ENCODE measurements at regions not wholly inside any gene's neighbourhood (a gene's known extent, or its start where the extent isn't known, plus 50 kb on each side); places are given as distances from the start of the nearest gene placed in this dataset.

DNA sequence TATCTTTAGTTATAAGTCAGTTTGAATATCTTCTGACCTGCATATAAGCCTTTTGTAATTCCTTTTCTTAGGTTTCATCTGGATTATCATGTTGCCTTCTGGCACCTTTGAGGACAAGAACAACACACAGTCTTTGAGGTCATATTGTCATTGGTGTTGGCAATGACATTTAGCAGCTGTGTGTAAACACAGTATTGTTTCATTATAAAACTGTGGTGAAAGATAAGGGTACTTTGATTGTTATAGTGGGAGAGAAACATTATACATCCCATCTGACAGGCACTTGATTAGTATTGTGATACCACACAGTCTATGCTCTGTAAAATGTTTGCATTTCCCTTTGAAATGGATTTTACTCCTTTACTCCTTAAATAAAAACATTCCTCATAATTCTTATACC, 313.5 kb downstream of the RPRM start:
- intact Hi-C loops (cut with DNase I; ENCODE audit: low total_unique reads), result no loop called here
- no peak for TF ChIP-seq CTCF (IDR thresholded peaks at IDR 0.05)
- DNase-seq, result no peak
- Histone ChIP-seq H3K4me1 (no peaks in the 10 kb centered on the region), H3K27ac (no peak overlapping the region), H3K4me3 (no peak overlapping the region), H3K9me3 (no peaks in the 10 kb centered on the region), H3K36me3 (no peaks in the 10 kb centered on the region), H3K27me3 (no peaks in the 10 kb centered on the region)

GRCh38 chr2:153163055-153163454, 315.5 kb downstream of the RPRM start:
- TF ChIP-seq CTCF (IDR thresholded peaks at IDR 0.05), result no peak
- intact Hi-C loops (cut with DNase I; ENCODE audit: low total_unique reads), result no loop called here
- no peak for DNase-seq

DNA sequence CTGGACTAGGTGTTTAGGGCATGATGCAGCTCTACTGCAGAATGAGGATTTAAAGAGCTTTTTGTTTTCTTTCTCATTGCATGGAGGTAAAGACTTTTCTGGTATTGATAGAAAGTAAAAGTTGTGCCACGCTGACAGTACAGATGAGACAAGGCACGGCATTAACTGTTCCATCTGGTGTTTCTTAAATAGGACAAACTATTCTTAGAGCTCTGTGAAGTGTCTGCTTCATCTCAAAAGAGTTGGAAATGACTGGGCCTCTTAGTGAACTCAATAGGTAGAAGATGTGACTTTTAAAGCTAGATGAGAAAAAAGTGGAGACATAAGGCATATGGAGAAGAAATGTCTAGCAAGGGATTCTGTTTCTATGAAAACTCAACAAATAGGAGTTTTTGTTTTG, 321.8 kb downstream of the RPRM start:
- intact Hi-C loops (cut with DNase I; ENCODE audit: low total_unique reads), result no loop called here
- Histone ChIP-seq H3K9me3 (peaks cover 0 to 7% (median 0%) of the 10 kb centered on the region in 3 donors), H3K4me1 (no peaks in the 10 kb centered on the region), H3K27ac (no peak overlapping the region), H3K36me3 (no peaks in the 10 kb centered on the region), H3K4me3 (no peak overlapping the region), H3K27me3 (no peaks in the 10 kb centered on the region)
- no peak for DNase-seq
- TF ChIP-seq CTCF (IDR thresholded peaks at IDR 0.05), result no peak

More at GRCh38 chr2:153163055-153163454, 315.5 kb downstream of the RPRM start:
- H3K4me3 ChIP-seq, result no peak overlapping the region
- H3K9me3 ChIP-seq, result no peaks in the 10 kb centered on the region
- no peaks in the 10 kb centered on the region for H3K27me3 ChIP-seq
- no peak overlapping the region for H3K27ac ChIP-seq
- H3K4me1 ChIP-seq, result no peaks in the 10 kb centered on the region
- H3K36me3 ChIP-seq, result no peaks in the 10 kb centered on the region

DNA sequence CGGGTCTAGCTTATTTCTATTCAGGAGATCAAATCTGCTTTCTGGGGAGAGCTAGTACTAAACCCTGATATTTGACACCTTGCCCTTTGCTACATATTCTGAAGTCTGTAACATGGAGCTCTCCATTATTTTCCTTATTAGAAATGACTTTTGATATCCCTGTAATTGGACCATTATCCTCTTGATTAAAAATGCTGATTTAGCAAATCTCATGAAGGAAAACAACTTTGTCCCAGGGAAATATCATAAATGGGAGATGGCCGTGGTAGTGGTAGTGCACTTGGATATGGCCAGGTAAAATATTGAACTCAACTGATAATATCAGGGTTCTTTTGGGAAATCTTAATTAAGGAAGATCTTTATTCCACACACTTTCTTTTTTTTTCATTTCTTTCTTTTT, 326.5 kb downstream of the RPRM start:
- H3K36me3 ChIP-seq, result no peaks in the 10 kb centered on the region
- no peak for DNase-seq
- intact Hi-C loops (cut with DNase I; ENCODE audit: low total_unique reads), result no loop called here
- H3K27ac ChIP-seq, result no peak overlapping the region
- no peak overlapping the region for H3K4me3 ChIP-seq
- peaks cover 0 to 7% (median 0%) of the 10 kb centered on the region in 3 donors for H3K9me3 ChIP-seq
- TF ChIP-seq CTCF (IDR thresholded peaks at IDR 0.05), result no peak
- no peaks in the 10 kb centered on the region for H3K4me1 ChIP-seq
- H3K27me3 ChIP-seq, result no peaks in the 10 kb centered on the region

- Histone ChIP-seq H3K27me3 (no peaks in the 10 kb centered on the region), H3K4me1 (no peaks in the 10 kb centered on the region), H3K9me3 (no peaks in the 10 kb centered on the region), H3K27ac (no peak overlapping the region), H3K4me3 (no peak overlapping the region), H3K36me3 (no peaks in the 10 kb centered on the region)
- no peak for TF ChIP-seq CTCF (IDR thresholded peaks at IDR 0.05)
- DNase-seq, result no peak
- intact Hi-C loops (cut with DNase I; ENCODE audit: low total_unique reads), result no loop called here
Measured at GRCh38 chr2:153145470-153145978, 333.0 kb downstream of the RPRM start.

DNA sequence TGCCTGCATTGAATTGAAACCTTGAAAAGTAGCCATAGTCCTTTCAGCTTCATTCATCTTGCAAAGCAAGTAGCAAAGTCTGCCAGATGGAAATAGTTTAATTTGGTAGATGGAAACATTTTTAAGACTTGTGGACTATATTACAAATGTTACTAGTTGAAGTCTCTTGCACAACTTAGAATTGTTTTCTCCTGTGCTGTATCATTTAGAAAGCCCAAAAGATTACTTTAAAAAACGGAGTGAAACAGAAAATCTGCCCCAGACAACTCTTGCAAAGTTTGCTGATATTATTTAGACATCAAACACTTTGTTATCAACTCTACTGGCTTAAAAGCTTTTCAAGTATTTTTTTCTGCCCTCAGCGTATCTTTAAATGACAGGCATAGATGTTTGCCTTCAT, 335.0 kb downstream of the RPRM start:
- TF ChIP-seq CTCF (IDR thresholded peaks at IDR 0.05), result no peak
- Histone ChIP-seq H3K27me3 (no peaks in the 10 kb centered on the region), H3K4me3 (no peak overlapping the region), H3K36me3 (no peaks in the 10 kb centered on the region), H3K4me1 (no peaks in the 10 kb centered on the region), H3K9me3 (no peaks in the 10 kb centered on the region), H3K27ac (no peak overlapping the region)
- no peak for DNase-seq
- intact Hi-C loops (cut with DNase I; ENCODE audit: low total_unique reads), result no loop called here
